AG09319 (cell line): ENCODE measurements at regions not wholly inside any gene's neighbourhood (a gene's known extent, or its start where the extent isn't known, plus 50 kb on each side); places are given as distances from the start of the nearest gene placed in this dataset.

ENCODE experiments used
- DNase-seq: peaks from one replicate; pipeline ENCODE4 v3.0.0-alpha.2; 2010; ENCODE audit warnings: low read depth; ENCODE audit errors: extremely low read depth
- CTCF ChIP-seq: IDR thresholded peaks from 2 replicates; pipeline ENCODE4 v1.5.1; 2011; ENCODE audit warnings: low read depth, mild to moderate bottlenecking, inconsistent platforms, low read length, moderate library complexity

DNA sequence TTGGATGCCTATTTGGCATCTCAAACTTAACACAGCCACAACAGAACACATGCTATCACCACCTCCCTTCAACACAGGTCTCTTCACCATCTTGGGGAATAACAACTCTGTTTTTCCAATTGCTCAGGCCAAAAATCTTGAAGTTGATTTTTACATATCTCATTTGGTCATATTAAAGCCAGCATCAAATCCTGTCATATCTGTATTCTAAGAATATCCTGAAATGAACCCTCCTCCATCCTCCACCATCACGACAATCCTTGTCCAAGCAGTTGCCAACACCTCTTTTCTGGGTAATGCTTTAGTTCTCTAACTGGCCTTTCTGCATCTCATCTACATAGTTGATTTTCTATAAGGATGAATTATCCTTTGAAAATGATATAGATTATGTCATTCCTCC, 168.7 kb downstream of the GPR37 start:
- DNase-seq = no peak
- no peak for TF ChIP-seq CTCF

DNA sequence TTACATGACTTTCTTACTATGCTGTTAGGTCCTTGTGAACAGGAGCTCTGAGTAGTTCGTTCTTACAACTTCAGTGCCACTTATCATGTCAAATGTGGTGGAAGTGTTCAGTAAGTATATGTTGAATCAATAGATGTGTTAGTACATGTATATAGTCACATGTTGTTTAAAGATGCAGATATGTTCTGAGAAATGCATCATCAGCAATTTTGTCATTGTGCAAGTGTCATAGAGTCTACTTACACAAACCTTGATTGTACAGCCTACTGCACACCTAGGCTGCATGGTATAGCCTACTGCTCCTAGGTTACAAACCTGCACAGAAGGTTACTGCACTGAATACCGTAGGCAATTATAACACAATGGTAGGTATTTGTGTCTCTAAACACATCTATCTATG, 174.8 kb downstream of the GPR37 start:
- TF ChIP-seq CTCF = no peak
- DNase-seq = no peak

- DNase-seq = no peak
- no peak for TF ChIP-seq CTCF
Observed at GRCh38 chr7:124577256-124577655, 188.3 kb downstream of the GPR37 start.

DNA sequence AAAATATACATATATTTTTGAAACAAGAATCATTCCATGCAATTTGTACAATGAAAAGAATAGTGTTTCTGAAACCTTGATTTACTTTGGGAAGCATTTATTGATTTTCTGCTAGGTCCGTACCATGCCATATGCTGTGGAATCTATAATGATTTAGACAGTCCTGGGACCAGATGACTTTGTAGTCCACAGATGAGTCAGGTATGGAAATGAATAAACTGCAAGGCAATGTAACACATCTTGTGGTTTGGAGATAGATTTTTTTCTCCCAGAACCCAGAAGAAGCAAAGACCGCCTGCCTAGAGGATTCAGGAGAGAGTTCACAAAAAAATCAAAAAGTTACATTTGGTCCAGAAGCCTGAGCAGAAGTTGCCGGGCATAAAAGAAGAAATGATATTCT, 190.4 kb downstream of the GPR37 start:
- no peak for TF ChIP-seq CTCF
- no peak for DNase-seq

GRCh38 chr7:124570558-124570957, 195.0 kb downstream of the GPR37 start:
- DNase-seq = no peak
- no peak for TF ChIP-seq CTCF

DNA sequence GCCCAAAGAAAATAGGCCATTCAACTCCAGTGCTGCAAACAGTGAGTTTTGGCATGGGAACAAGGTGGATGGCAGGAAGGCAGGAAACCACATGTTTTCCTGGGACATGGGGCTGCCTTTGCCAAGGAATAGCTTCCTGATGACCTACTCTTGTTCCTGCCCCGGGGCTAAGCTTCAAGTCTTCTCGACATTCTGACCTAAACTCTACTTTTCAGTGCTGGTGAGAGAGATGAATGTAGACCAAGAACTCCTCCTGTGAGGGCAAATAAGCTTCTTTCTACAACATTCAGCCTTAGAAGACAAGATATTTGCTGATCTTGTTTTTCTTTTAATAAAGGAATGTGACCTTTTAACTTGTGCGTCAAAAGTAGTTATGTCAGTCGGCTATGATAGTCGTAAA, 199.0 kb downstream of the GPR37 start:
- DNase-seq = peak; percentile 16
- no peak for TF ChIP-seq CTCF

- DNase-seq = no peak
- TF ChIP-seq CTCF = no peak
Observed at GRCh38 chr7:124557587-124557986, 208.0 kb downstream of the GPR37 start.
